ENCODE measurements at regions not wholly inside any gene's neighbourhood (a gene's known extent, or its start where the extent isn't known, plus 50 kb on each side); places are given as distances from the start of the nearest gene placed in this dataset.

DNA sequence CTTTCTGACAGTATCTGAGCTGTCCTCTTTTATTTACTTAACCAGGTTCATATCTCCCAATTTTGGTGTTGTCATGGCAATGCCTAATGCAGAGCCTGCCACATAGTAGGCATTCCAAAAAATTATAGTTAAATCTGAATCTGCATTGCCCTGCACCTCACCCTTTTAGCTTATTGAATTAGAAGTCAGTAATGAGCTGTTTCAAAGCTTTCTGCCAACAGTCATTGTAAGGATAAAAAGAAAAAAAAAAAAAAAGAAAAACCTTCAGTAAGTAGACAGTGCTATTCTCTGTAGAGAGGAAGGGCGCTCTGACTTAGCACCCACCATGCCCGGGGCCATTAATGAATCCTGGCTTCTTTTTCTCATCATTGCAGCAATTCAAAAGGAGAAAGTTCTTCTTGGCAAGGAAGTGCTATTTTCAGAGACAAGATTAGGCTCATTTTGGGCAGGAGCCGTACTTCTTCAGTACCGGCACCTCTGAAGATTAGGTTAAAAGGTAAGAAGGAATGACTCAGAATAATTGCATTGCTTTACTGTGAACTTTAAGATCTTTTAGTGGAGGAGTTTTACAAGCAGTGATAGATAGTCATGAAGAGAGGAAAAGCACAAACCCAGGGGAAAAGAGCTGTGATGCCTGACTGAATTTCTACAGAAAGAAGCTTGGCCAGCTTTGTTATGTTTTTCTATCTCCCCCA lies 2041.2 kb upstream of the PIK3C3 start:
- no peak for DNase-seq

DNA sequence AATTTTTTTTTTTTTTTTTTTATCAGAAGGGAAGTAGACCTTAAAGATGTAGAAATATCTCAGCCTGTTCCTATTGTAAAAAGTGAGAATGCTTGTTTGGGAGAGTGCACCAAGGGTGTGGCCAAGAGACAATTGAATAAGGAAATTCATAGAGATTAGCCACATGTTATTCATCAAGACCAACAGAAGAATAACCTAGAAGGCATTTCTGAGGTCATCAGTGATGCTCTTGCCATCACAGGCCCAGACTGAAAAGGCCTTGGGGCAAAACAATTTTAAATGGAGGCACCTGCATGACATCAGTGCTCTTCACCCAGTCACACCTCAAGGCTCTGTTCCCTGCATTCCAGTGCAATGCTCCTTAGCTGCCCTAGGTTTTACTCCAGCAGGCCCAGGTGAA lies 2043.3 kb upstream of the PIK3C3 start:
- DNase-seq = no peak

DNA sequence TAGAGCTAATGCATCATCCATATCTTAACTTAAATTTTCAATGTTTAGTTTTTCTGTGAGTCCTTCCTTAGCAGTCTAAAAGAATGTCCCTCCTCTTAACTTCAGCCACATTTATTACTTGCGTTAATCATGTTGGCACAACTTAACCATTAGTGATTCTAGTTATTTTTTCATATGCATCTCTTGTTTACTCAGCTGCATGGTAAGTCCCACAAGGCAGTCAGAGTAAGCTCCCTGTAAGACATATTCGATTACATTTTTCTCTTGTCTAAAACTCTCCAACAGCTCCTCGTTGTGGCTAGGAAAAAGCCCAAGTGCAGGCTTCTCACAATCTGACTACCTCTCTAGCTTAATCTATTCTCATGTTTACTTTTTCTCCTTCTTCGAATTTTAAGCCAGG lies 2045.3 kb upstream of the PIK3C3 start:
- no peak for DNase-seq

DNA sequence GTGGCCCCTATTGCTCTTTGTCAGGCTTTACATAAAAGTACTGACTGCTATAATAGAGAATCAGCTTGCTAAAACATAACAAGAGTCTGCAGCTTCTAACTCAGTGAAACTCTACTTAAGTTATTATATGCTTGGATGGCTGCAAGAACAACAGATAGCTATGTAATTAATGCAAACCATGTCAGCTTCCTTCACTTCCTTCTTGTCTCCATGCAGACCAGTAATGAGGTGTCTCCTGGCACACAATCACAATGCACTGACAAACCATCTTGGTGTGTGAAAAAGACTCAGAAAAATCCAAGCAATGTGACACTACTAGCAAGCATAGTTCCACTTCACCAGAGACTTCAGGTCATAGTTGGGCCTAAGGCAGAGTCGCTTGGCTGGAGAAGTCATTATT lies 2068.9 kb upstream of the PIK3C3 start:
- DNase-seq = no peak

DNA sequence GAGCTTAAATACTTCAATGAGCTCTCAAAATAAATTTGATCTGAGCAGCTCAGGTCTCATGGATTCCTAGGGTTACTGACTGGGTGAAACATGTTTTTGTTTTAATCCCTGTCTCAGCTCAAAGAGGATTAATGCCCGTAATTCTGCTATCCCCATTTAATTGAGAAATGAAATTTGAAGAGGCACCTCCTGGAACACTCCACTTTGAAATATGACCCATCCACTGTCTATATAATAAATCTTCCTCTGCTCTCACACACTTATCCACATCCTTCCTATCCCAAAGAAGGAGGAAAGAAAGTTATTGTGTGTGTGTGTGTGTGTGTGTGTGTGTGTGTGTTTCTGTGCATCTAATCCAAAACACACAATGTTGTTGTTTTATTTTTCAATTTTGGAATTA lies 2082.4 kb upstream of the PIK3C3 start:
- no peak for DNase-seq

DNA sequence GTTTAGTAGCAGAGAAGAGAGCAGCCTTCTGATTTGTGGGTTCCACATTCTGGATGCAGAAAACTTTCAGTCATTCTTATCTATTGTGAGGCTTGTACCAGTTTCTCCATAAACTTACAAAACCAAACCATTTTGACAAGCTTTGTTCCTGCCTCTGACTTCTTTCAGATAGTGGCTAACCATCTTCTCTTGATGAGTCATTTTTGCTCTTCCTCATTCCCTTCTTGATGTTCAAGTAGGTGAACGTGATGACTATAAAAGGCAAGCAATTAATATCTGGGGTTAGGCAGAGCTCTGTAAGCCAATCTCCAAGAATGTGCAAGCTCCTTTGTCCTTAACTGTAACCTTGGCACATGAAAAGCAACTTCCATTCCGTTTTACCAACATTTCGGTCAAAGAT lies 2083.1 kb upstream of the PIK3C3 start:
- peak; percentile 2 for DNase-seq

DNA sequence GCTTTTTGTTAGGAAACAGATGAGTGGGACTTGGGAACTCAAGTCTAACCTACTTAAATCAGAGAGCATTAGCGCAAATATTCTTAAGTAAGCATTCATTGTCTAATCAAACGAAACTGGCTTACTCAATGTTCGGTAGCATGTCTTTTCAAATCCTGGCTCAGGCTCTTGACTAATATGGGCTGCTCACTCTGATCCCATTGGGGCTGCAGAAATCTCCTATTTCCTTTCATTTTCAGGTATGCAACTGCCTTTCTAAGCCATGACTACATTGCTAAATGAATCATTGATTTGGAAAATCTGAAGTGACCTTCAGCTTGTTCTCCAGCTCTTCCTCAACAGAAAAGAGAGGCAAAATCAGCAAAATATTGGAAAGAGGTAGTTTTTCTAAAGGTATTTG lies 2084.4 kb upstream of the PIK3C3 start:
- DNase-seq = no peak

DNA sequence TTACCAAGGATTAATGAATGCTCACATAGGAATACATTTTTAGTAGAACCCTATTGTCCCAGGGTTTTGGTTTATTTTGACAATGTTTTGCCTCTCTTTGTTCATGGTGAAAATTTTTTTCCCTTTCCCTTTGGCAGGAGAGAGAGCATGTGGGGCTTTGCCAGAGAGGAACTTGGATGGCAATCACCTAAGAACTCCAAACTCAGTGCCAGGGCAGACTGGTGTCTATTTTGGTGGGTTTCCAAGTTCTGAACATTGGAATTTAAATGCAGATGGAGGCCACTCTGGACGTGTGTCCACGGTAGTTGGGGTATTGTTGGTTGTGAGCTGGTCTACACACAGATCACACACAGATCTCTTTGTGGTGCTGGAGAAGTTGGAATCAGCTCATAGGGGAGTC lies 2091.1 kb upstream of the PIK3C3 start:
- no peak for DNase-seq

DNA sequence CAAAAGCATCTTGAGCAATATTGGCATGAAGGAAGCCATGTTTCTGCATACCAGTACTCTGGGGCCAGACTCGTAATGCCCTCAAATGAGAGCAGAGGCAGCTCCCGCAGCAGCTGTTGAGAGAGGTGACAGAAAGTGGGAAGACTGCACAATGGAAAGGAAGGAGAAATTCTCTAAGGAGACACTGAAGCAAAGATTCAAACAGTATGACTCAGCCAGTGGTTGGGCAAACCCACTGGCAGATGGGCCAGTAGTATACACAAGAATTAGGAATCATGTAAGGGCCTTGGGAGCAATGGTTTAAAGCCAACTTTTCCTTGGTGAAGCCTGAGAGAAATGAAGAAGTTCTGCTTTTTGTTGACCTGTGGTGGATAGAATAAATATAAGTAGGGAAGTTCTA lies 2092.7 kb upstream of the PIK3C3 start:
- DNase-seq = peak; percentile 7

DNA sequence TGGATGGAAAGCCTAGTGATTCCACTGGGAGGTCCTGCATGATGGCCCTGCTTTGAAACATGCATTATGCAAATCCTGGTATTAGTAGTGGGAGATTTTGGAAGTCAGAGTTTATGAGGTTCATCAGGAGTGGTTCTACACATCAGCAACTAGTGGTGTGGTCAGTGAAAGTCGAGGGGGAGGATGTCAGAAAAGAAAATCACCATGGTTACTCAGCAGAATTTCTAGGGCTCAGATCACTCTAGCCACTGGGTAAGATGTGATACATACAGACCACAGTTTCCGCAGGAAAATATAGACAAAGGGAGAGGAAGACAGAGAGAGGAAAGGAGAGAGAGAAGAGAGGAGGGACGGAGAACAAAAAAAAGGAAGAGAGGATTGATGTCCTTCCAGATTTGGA lies 2100.7 kb upstream of the PIK3C3 start:
- no peak for DNase-seq

DNA sequence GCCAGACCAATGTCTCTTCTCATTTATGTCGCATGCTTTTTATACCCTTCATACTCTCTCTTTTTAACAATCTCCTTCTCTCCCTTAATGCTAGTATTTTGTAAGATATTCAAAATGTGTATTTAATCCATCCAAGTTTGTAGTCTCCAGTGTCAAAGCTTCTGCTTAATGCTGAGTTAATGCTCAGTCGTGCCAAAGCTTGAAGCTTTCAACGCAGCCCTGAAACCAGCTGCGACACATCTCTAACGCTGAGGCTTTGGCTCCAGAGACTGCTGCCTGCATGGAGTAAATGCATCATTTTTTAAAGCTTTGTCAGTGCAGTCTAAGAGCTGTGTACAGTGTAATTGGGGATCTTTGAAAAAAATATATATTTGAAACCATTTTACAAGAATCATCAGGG lies 2108.8 kb upstream of the PIK3C3 start:
- DNase-seq = no peak

DNA sequence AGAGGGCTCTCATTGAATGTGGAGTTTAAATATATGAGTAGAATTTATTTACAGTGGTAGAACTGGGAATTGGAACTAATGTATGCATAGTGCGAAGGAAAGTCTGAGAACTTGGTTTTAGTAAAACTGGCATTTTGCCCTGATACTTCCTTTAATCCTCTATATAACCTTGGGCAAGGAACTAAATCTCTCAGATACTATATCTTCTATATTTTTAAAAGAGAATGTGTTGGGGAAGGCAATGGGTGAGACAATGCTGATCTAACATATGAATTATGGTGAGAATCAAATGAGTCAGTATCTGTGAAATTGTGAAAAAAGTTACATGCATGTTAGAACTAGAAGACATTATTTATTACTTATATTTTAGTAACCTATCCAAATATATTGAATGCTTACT lies 2109.4 kb upstream of the PIK3C3 start:
- DNase-seq = no peak

DNA sequence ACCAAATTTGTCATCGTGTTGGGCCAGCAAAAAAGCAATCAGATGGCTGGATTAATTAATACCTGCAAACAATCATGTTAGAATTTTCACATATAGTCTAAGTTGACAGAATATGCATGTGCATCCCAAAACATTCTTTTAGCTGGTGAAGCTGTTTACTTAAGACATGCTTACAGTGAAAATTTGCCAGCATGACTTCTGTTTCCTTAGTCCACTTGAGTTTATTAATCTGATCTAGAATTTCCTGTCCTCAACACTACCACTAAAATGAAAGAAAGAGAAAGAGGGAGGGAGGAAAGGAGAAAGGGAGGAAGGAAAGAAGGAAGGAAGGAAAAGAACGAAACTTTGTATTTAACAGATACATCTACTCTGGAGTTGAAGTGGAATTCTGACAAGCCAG lies 2109.9 kb upstream of the PIK3C3 start:
- no peak for DNase-seq

DNA sequence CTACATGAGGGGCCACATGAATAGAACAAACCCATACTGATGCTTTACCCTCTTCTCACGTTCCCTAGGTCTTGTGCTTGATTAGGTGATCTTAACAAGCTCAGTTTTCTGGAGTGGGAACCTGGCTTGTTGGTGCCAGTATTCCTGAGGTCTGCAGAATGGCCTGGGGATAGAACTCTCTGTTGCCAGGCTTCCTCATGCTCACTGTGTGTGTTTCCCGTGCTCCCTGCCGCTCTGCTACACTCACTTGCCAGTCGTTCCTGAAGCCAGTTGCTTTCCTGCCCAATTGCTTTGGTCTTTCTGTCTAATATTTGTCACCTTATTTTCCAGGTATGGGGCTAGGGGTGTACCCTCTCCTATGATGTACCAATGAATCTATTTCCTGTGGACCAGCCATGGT lies 2111.5 kb upstream of the PIK3C3 start:
- DNase-seq = no peak

DNA sequence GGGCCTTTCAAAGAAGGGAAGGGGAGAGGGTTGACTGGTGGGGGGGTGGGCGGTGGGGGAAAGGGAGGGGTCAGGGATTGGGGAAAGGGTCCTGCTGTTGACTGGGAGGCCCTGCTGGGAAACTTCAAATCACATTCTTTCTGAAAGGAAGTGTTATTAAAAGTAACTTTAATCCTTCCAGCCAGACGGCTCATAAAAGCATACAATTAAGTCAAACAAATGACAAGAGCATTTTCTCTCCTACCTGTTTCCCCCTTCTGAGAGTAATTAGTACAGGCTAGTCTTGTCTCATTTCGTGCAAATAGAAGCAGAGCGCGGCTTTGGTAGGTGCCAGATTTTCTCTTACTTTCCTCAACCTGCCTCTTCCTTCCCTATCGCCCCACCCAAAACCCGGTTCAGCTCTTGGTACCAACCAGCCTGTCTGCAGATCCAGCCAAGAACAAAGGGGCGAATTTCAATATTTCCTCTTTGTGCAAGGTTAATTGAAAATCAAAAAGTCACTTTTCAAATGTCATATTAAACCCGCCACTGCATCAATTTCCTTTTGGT lies 2112.6 kb upstream of the PIK3C3 start:
- no peak for DNase-seq

DNA sequence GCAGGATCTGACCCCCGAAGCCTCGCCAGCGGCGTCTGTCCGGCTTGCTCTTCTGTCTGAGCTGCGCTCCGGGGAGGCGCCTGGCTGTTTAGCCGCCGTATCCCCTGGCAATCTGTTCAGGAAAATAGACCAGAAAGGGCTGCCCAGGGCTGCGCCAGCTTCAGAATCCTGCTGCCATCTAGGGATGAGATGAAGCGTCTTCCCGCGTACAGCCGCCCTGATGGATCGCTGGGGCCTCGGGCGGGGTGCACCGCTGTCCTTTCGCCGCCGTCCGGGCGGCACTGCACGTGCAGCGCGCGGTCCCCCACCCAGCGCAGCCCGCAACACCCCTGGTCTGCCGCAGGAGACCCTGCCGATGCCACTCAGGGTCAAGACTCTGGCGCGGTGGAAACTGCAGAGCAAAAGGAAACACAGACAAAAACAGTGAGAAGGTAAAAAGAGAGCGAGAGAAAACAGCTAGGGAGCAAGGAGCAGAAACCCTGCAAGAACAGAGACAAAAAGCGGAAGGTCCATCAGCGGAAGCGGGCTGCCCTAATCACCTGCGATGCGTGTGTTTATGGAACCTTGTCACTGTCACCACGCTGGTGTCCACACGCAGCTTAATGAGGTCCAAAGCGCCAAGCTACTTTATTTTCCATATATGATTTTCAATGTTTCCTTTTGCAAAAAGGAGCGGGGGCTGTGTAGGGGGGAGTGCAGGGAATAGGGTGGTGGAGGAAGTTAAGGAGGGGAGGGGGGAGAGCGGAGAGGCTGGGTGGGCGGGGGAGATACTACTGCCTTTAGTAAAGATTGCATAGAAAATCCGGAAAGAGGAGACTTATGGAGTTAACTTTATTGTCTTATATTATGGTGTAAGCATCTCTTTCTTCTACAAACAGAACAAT lies 2113.3 kb upstream of the PIK3C3 start:
- peak; percentile 55 for DNase-seq

DNA sequence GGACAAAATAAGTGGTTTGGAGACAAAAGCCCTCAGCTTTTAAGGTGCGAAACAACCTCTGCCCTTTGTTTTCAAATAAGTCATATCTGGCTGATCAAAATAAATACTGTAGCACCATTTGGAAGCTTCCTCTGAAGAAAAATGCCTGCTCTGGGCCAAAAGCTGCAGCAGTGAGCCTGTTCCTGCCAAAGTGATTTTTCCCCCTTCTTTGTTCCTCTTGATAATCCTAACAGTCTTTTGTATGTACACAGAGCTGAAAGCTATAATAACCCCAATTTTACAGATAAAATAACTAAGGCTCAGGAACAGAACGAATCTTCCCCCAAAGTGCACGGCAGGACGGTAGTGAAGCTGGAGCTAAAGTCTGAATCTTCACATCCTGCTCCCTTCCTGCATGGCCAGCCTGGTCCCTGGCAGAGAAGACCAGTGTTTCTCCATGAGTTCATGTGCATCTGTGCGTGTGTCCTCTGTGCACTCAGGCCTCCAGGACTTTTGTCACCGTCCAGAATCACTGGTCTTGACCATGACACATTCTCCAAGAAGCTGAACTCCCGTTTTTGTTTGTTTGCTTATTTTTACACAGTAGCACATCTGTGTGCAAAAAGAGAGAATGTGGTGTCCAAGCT lies 2114.1 kb upstream of the PIK3C3 start:
- DNase-seq = no peak

DNA sequence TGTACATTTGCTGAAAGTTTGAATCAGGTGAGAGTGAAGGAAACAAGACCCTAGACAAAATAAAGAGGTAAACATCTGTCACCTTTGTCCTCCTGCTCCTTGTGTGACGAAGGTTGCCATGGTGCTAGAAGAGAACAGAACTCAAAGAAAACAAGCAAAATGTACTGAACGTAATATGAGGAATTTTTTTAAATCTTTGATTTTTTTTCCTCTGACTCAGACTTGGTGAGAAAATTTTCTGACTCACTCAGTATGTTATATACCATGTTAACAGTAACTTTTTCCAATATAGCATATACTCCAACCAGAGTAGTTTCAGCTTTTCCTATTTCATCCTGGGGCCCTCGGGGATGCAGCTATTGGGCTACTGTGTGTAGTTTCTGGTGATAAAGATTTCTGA lies 2114.6 kb upstream of the PIK3C3 start:
- DNase-seq = peak; percentile 41

DNA sequence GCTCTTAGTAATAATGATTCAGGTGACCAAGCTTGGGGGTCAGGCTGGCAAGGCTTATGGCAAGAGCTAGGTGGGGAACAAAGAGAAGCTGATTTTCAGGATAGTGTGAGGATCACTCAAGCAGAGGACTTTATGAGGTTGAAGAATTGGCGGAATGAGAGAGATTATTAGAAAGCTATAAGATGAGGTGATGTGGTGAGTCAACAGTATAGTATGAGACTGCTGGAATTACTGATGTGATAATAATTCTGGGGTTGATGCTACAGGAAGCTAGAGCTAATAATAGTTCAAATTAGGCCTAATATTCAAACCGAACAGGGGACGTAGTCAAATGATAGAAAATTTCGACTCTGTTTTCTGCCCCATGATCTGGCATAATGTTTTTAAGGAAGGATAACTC lies 2115.3 kb upstream of the PIK3C3 start:
- peak; percentile 20 for DNase-seq

DNA sequence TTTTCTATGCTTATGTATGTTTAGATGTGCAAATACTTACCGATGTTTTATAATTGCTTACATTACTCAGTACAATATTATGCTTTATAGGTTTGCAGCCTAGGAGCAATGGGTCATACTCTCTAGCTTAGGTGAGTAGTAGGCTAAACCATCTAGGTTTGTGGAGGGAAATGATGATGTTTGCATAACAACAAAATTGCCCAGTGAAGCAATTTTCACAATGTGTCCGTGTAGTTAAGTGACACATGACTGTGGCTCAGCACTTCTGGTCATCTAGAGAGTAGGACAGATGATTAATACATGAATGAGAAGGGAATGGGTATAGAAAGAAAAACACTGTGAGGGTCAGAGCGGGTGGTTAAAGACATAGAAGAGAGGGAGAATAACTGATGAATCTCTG lies 2116.2 kb upstream of the PIK3C3 start:
- DNase-seq = no peak

DNA sequence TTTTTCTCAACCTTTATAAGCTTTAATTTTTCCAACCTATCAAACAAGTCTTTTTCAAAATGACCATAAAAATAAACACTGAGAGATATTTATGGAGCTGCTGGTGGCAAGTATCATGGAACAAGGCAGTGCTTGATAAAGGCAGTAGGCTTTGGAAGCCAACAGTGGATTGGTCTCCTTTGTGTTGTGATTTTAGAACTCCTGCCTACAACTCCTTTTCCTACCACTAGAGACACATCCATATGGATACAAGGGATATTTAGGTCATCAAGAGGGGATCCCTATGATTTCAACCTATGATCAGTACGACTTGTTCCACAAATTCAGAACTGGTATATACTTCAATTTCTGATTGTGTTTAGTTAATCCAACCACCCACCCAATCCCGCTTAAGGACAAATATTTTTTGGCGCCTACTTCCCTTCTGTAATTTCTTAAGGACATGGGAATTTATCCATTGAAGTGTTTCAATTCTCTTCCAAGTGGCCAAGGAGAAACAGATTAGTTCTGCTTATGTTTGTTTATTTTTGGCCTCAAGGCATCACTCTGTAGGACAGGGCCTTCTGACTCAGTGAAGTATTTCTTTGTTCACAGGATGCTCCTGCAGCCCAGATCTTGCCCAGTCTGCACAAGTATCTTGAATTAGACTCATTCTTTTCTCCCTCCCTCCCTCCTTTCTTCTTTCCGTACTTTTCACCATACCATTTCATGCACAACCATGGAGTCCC lies 2119.6 kb upstream of the PIK3C3 start:
- DNase-seq = no peak

DNA sequence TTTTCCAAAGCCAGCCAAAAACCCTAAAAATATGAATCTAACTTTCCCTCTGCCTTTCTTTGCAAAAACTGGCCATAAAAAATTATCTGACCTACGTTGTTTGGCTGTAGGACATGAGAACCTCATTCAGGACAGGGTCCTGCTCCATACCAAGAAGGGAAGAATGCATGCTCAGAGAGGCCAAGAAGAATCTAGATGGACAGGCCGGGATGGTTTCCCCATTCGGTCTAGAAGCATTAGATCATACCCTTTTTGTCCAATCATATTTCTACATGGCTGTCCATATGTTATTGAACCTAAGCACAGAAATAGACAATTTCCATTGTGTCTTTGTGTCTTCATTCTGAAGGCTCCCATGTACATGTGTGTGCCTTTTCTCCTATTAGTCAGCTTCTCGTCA lies 2120.4 kb upstream of the PIK3C3 start:
- DNase-seq = no peak

DNA sequence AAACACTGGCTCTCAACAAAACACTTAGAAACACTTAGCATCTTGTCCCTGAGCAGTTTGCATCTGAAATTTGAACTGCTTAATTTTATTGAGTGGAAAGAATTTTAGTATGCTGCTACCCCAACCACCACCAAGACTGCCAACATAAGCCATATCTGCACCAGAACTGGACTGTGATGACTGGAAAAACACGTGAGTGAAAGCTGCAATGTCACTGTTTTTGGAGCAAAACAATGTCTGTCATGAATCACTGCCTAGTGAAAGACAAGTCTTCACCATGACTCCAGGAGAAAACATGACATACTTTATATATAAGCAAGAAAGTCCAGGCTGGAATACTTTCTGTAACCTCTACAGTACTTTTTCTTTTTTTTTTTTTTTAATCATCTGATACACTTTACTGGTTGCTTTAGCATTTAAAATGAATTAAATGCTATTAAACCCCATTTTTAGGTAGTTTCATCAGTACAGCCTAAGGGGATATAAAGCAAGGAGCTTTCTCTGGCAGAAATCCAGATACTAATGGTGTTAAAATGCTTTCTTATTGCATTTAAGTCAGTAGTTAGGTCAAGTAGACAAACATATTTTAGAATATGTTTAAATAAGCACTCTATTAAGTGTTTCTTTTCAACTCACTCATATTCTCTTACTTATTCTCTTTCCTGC lies 2129.4 kb upstream of the PIK3C3 start:
- DNase-seq = no peak
